ENCODE measurements at regions not wholly inside any gene's neighbourhood (a gene's known extent, or its start where the extent isn't known, plus 50 kb on each side); places are given as distances from the start of the nearest gene placed in this dataset.

GRCh38 chr7:155396661-155397060, 61.3 kb upstream of the EN2 start:
- TF ChIP-seq CTCF (IDR thresholded peaks at IDR 0.05): no peak
- TF ChIP-seq EP300 (IDR thresholded peaks at IDR 0.05): no peak
- TF ChIP-seq POLR2A (IDR thresholded peaks at IDR 0.05): no peak
